Adrenal gland (tissue), 5 donors: ENCODE measurements at regions not wholly inside any gene's neighbourhood (a gene's known extent, or its start where the extent isn't known, plus 50 kb on each side); places are given as distances from the start of the nearest gene placed in this dataset.

ENCODE experiments used
- CTCF ChIP-seq, 6 experiments: fragments of 450-650 bp in 4 of 6; fragments of 200-600 bp in 2 of 6; sonication (generic) in 1 of 6; IDR thresholded peaks; 1 replicate in 5 of 6; 2 replicates in 1 of 6; pipeline versions ENCODE4 v1.5.1 to v1.8.0; 2016 to 2021; ENCODE audit warnings: antibody characterized with exemption in 6 of 6, mild to moderate bottlenecking in 2 of 6, moderate library complexity in 1 of 6
- POLR2A ChIP-seq, 2 donors: fragments of 450-650 bp; IDR thresholded peaks; one replicate each; pipeline ENCODE4 v1.6.1; 2017; ENCODE audit warnings: antibody characterized with exemption in 2 of 2, mild to moderate bottlenecking in 2 of 2, moderate library complexity in 1 of 2
- donor health status: DM: no; HTN: no; CAD: no.

- TF ChIP-seq CTCF (IDR thresholded peaks at IDR 0.05) (no peak), POLR2A (IDR thresholded peaks at IDR 0.05) (no peak)
Measured at GRCh38 chr3:65246561-65246960, 558.8 kb upstream of the ADAMTS9 start.
